ENCODE measurements at regions not wholly inside any gene's neighbourhood (a gene's known extent, or its start where the extent isn't known, plus 50 kb on each side); places are given as distances from the start of the nearest gene placed in this dataset.
A peak's percentile ranks its signal among the peaks of the same experiment; 100 is the strongest.

DNA sequence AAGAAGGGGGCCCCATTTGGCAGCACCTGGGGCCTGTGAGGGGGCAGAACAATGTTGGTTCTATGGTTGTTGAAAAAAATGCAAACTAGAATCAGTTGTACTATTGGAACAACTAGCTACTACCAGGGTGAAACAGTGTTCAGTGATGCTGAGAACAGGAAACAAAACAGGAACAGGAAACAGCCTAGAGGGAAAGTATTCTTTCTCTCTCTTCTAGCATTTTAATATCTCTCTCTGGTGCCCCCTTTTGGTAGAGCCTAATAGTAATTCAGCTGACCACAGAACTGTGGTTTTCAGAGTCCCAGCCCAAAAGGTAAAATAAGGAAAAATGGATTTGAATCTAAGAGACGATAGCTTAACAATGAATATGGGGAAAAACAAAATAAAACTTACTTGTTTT is 138.0 kb upstream of the KCNN2 start:
- Histone ChIP-seq H2AK5ac (ENCODE audit: insufficient read length, low read length) (no peak overlapping the region), H4K20me1 (ENCODE audit: control insufficient read depth, insufficient read depth, insufficient read length) (no peaks in the 10 kb centered on the region), H3K79me1 (ENCODE audit: insufficient read depth, low read depth, low read length, poor library complexity, severe bottlenecking) (no peaks in the 10 kb centered on the region), H3K4me1 (ENCODE audit: insufficient read depth, low read length) (no peaks in the 10 kb centered on the region), H3K4ac (ENCODE audit: low read depth, low read length) (no peak overlapping the region), H2BK5ac (ENCODE audit: insufficient read length, low read length) (no peak overlapping the region), H3K9me3 (ENCODE audit: control insufficient read depth, low read depth, low read length) (no peaks in the 10 kb centered on the region), H4K91ac (ENCODE audit: insufficient read length, low read depth, low read length) (no peak overlapping the region), H3K4me2 (ENCODE audit: insufficient read depth, insufficient read length, low read length) (no peak overlapping the region), H3K27me3 (ENCODE audit: insufficient read depth, low read length) (no peaks in the 10 kb centered on the region), H3K23me2 (ENCODE audit: insufficient read length, low read depth, low read length, poor library complexity, severe bottlenecking) (no peaks in the 10 kb centered on the region), H3K14ac (ENCODE audit: insufficient read depth, low read length) (no peak overlapping the region), H4K5ac (ENCODE audit: insufficient read length, low read depth, low read length) (no peak overlapping the region), H2BK120ac (ENCODE audit: low read depth, low read length, poor library complexity, severe bottlenecking) (no peak overlapping the region), H3K27ac (ENCODE audit: insufficient read length, low read depth, low read length) (no peak overlapping the region), H3T11ph (ENCODE audit: low read length) (no peak overlapping the region), H2BK12ac (ENCODE audit: insufficient read length, low read depth, low read length) (no peak overlapping the region), H3K79me2 (ENCODE audit: insufficient read depth, low read length) (no peaks in the 10 kb centered on the region), H3K56ac (ENCODE audit: insufficient read length, low read depth, low read length) (no peak overlapping the region), H2AFZ (ENCODE audit: low read length) (no peak overlapping the region), H3K23ac (ENCODE audit: insufficient read length, low read depth, low read length) (no peak overlapping the region), H3K18ac (ENCODE audit: insufficient read length, low read depth, low read length) (no peak overlapping the region), H3K9ac (ENCODE audit: extremely low read depth, insufficient read length, low read length) (no peak overlapping the region), H4K8ac (replicated peaks; ENCODE audit: insufficient read length, low read depth, low read length) (no peak overlapping the region), H2BK20ac (ENCODE audit: low read depth, low read length, poor library complexity, severe bottlenecking) (no peak overlapping the region), H2BK15ac (ENCODE audit: low read depth, low read length) (no peak overlapping the region)
- H3K27ac Mint-ChIP-seq = no peak overlapping the region
- no peak overlapping the region for H3K4me3 Mint-ChIP-seq
- no peak for DNase-seq
- TF ChIP-seq, protein P1, sequence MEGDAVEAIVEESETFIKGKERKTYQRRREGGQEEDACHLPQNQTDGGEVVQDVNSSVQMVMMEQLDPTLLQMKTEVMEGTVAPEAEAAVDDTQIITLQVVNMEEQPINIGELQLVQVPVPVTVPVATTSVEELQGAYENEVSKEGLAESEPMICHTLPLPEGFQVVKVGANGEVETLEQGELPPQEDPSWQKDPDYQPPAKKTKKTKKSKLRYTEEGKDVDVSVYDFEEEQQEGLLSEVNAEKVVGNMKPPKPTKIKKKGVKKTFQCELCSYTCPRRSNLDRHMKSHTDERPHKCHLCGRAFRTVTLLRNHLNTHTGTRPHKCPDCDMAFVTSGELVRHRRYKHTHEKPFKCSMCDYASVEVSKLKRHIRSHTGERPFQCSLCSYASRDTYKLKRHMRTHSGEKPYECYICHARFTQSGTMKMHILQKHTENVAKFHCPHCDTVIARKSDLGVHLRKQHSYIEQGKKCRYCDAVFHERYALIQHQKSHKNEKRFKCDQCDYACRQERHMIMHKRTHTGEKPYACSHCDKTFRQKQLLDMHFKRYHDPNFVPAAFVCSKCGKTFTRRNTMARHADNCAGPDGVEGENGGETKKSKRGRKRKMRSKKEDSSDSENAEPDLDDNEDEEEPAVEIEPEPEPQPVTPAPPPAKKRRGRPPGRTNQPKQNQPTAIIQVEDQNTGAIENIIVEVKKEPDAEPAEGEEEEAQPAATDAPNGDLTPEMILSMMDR (conservative IDR thresholded peaks at IDR 0.05) = peak; percentile 67
- peaks cover 0 to 6% (median 0%) of the 10 kb centered on the region in 3 experiments; a peak in 3 of 7 replicates for H3K36me3 Mint-ChIP-seq (ENCODE audit: insufficient read depth in 1 of 3, low read depth in 3 of 3)
- H3K4me1 Mint-ChIP-seq = no peaks in the 10 kb centered on the region
- no peaks in the 10 kb centered on the region for H3K27me3 Mint-ChIP-seq (ENCODE audit: low read depth)
- H3K9me3 Mint-ChIP-seq = peaks cover 3 to 4% of the 10 kb centered on the region in 2 experiments; a peak in 3 of 5 replicates
- no CpG with 5 or more reads among the region's 1 CpG for WGBS (ENCODE audit: extremely low coverage, insufficient read length, low lambda C conversion rate)
